ENCODE measurements at regions not wholly inside any gene's neighbourhood (a gene's known extent, or its start where the extent isn't known, plus 50 kb on each side); places are given as distances from the start of the nearest gene placed in this dataset.

- H4K8ac ChIP-seq (replicated peaks; ENCODE audit: insufficient read length, low read depth, low read length): no peak overlapping the region
- H3K9me3 ChIP-seq (ENCODE audit: control insufficient read depth, low read depth, low read length): no peaks in the 10 kb centered on the region
- no peak overlapping the region for H3K14ac ChIP-seq (ENCODE audit: insufficient read depth, low read length)
- TF ChIP-seq CTCF (conservative IDR thresholded peaks at IDR 0.05): no peak
- no peak overlapping the region for H2BK15ac ChIP-seq (ENCODE audit: low read depth, low read length)
- Mint-ChIP-seq H3K36me3 (ENCODE audit: insufficient read depth in 1 of 3, low read depth in 3 of 3) (peaks cover 0 to 2% (median 0%) of the 10 kb centered on the region in 3 experiments; a peak in 1 of 7 replicates), H3K27ac (no peak overlapping the region), H3K9me3 (0 out of 5 replicates have a peak, but pooled peaks cover 0 to 2% of the 10 kb centered on the region in 2 experiments), H3K4me1 (no peaks in the 10 kb centered on the region), H3K4me3 (no peak overlapping the region), H3K27me3 (ENCODE audit: low read depth) (no peaks in the 10 kb centered on the region)
- no peak overlapping the region for H3K9ac ChIP-seq (ENCODE audit: extremely low read depth, insufficient read length, low read length)
- H4K5ac ChIP-seq (ENCODE audit: insufficient read length, low read depth, low read length): no peak overlapping the region
- H4K91ac ChIP-seq (ENCODE audit: insufficient read length, low read depth, low read length): no peak overlapping the region
- H3K4ac ChIP-seq (ENCODE audit: low read depth, low read length): no peak overlapping the region
- no peak overlapping the region for H2AK5ac ChIP-seq (ENCODE audit: insufficient read length, low read length)
- H3K4me2 ChIP-seq (ENCODE audit: insufficient read depth, insufficient read length, low read length): no peak overlapping the region
- H3K79me1 ChIP-seq (ENCODE audit: insufficient read depth, low read depth, low read length, poor library complexity, severe bottlenecking): no peaks in the 10 kb centered on the region
- no peaks in the 10 kb centered on the region for H4K20me1 ChIP-seq (ENCODE audit: control insufficient read depth, insufficient read depth, insufficient read length)
- H2BK20ac ChIP-seq (ENCODE audit: low read depth, low read length, poor library complexity, severe bottlenecking): no peak overlapping the region
- no peak for DNase-seq
- H2BK5ac ChIP-seq (ENCODE audit: insufficient read length, low read length): no peak overlapping the region
- H3K79me2 ChIP-seq (ENCODE audit: insufficient read depth, low read length): no peaks in the 10 kb centered on the region
- H2BK12ac ChIP-seq (ENCODE audit: insufficient read length, low read depth, low read length): no peak overlapping the region
- H2BK120ac ChIP-seq (ENCODE audit: low read depth, low read length, poor library complexity, severe bottlenecking): no peak overlapping the region
- H3K18ac ChIP-seq (ENCODE audit: insufficient read length, low read depth, low read length): no peak overlapping the region
- no peak overlapping the region for H3K56ac ChIP-seq (ENCODE audit: insufficient read length, low read depth, low read length)
- no peak overlapping the region for H3K27ac ChIP-seq (ENCODE audit: insufficient read length, low read depth, low read length)
- no peaks in the 10 kb centered on the region for H3K23me2 ChIP-seq (ENCODE audit: insufficient read length, low read depth, low read length, poor library complexity, severe bottlenecking)
- no peaks in the 10 kb centered on the region for H3K4me1 ChIP-seq (ENCODE audit: insufficient read depth, low read length)
- no peak overlapping the region for H3K23ac ChIP-seq (ENCODE audit: insufficient read length, low read depth, low read length)
- no peaks in the 10 kb centered on the region for H3K27me3 ChIP-seq (ENCODE audit: insufficient read depth, low read length)
- no CpG with 5 or more reads among the region's 3 CpGs for WGBS (ENCODE audit: extremely low coverage, insufficient read length, low lambda C conversion rate)
- no peak overlapping the region for H2AFZ ChIP-seq (ENCODE audit: low read length)
- no peak overlapping the region for H3T11ph ChIP-seq (ENCODE audit: low read length)
These were observed 759.2 kb upstream of the MGAT4C start for GRCh38 chr12:87015352-87015751.
